ENCODE measurements at regions not wholly inside any gene's neighbourhood (a gene's known extent, or its start where the extent isn't known, plus 50 kb on each side); places are given as distances from the start of the nearest gene placed in this dataset.

- H3K4me2 ChIP-seq (ENCODE audit: low read depth, low read length): no peak overlapping the region
Measured at GRCh38 chr5:1963941-1964451, 81.3 kb upstream of the IRX4 start.

GRCh38 chr5:1963358-1963757 is 80.6 kb upstream of the IRX4 start:
- Histone ChIP-seq H4K20me1 (ENCODE audit: insufficient read depth, low read length) (no peaks in the 10 kb centered on the region), H3K9me2 (replicated peaks; ENCODE audit: insufficient read depth, low read length) (no peaks in the 10 kb centered on the region), H3K4me1 (ENCODE audit: low read length) (no peaks in the 10 kb centered on the region), H3K27ac (ENCODE audit: low read length) (no peak overlapping the region), H3K9ac (ENCODE audit: low read length) (no peak overlapping the region), H3K27me3 (replicated peaks; ENCODE audit: insufficient read depth, low read length) (peaks cover 14% of the 10 kb centered on the region; the same call in 1 of the 2 replicates), H3K79me2 (ENCODE audit: low read length) (no peaks in the 10 kb centered on the region), H3K9me3 (replicated peaks; ENCODE audit: insufficient read depth, low read length) (no peaks in the 10 kb centered on the region), H3K36me3 (replicated peaks; ENCODE audit: insufficient read depth, low read length) (no peaks in the 10 kb centered on the region), H3K4me2 (ENCODE audit: low read depth, low read length) (no peak overlapping the region), H3F3A (ENCODE audit: insufficient read depth, low read length) (no peaks in the 10 kb centered on the region), H2AFZ (ENCODE audit: low read length) (no peak overlapping the region), H3K4me3 (ENCODE audit: low read length) (no peak overlapping the region)
- TF ChIP-seq CTCF (IDR thresholded peaks at IDR 0.05; ENCODE audit: low read length) (no peak), EZH2 (optimal IDR thresholded peaks at IDR 0.05; ENCODE audit: low read depth, low read length) (no peak), EZH2phosphoT487 (IDR thresholded peaks at IDR 0.05; ENCODE audit: low read length) (no peak)
- no peak for DNase-seq

More at GRCh38 chr5:1963941-1964451, 81.3 kb upstream of the IRX4 start:
- no peaks in the 10 kb centered on the region for H3K4me1 ChIP-seq (ENCODE audit: low read length)
- H3K9me3 ChIP-seq (replicated peaks; ENCODE audit: insufficient read depth, low read length): no peaks in the 10 kb centered on the region
- no peak overlapping the region for H2AFZ ChIP-seq (ENCODE audit: low read length)
- no peaks in the 10 kb centered on the region for H4K20me1 ChIP-seq (ENCODE audit: insufficient read depth, low read length)
- H3K9me2 ChIP-seq (replicated peaks; ENCODE audit: insufficient read depth, low read length): no peaks in the 10 kb centered on the region
- TF ChIP-seq EZH2phosphoT487 (IDR thresholded peaks at IDR 0.05; ENCODE audit: low read length): no peak
- no peak for TF ChIP-seq CTCF (IDR thresholded peaks at IDR 0.05; ENCODE audit: low read length)
- TF ChIP-seq EZH2 (optimal IDR thresholded peaks at IDR 0.05; ENCODE audit: low read depth, low read length): no peak
- no peak overlapping the region for H3K27ac ChIP-seq (ENCODE audit: low read length)
- peaks cover 14% of the 10 kb centered on the region; the same call in 1 of the 2 replicates for H3K27me3 ChIP-seq (replicated peaks; ENCODE audit: insufficient read depth, low read length)
- H3F3A ChIP-seq (ENCODE audit: insufficient read depth, low read length): no peaks in the 10 kb centered on the region
- H3K36me3 ChIP-seq (replicated peaks; ENCODE audit: insufficient read depth, low read length): no peaks in the 10 kb centered on the region
- H3K9ac ChIP-seq (ENCODE audit: low read length): no peak overlapping the region
- DNase-seq: no peak
- H3K4me3 ChIP-seq (ENCODE audit: low read length): no peak overlapping the region
- no peaks in the 10 kb centered on the region for H3K79me2 ChIP-seq (ENCODE audit: low read length)

- Histone ChIP-seq H3K4me3 (ENCODE audit: low read length) (no peak overlapping the region), H3K9me3 (replicated peaks; ENCODE audit: insufficient read depth, low read length) (no peaks in the 10 kb centered on the region), H3K79me2 (ENCODE audit: low read length) (no peaks in the 10 kb centered on the region), H3K27ac (ENCODE audit: low read length) (no peak overlapping the region), H3F3A (ENCODE audit: insufficient read depth, low read length) (no peaks in the 10 kb centered on the region), H3K27me3 (replicated peaks; ENCODE audit: insufficient read depth, low read length) (peaks cover 11% of the 10 kb centered on the region; the same call in 1 of the 2 replicates), H3K9ac (ENCODE audit: low read length) (no peak overlapping the region), H3K4me2 (ENCODE audit: low read depth, low read length) (no peak overlapping the region), H2AFZ (ENCODE audit: low read length) (no peak overlapping the region), H3K4me1 (ENCODE audit: low read length) (no peaks in the 10 kb centered on the region), H3K36me3 (replicated peaks; ENCODE audit: insufficient read depth, low read length) (no peaks in the 10 kb centered on the region), H4K20me1 (ENCODE audit: insufficient read depth, low read length) (no peaks in the 10 kb centered on the region), H3K9me2 (replicated peaks; ENCODE audit: insufficient read depth, low read length) (no peaks in the 10 kb centered on the region)
- TF ChIP-seq CTCF (IDR thresholded peaks at IDR 0.05; ENCODE audit: low read length) (no peak), EZH2phosphoT487 (IDR thresholded peaks at IDR 0.05; ENCODE audit: low read length) (no peak), EZH2 (optimal IDR thresholded peaks at IDR 0.05; ENCODE audit: low read depth, low read length) (no peak)
- no peak for DNase-seq
Measured at GRCh38 chr5:1962619-1963355, 80.1 kb upstream of the IRX4 start.
